ENCODE measurements at regions not wholly inside any gene's neighbourhood (a gene's known extent, or its start where the extent isn't known, plus 50 kb on each side); places are given as distances from the start of the nearest gene placed in this dataset.

GRCh38 chr14:66219886-66220285 lies 266.3 kb upstream of the CCDC196 start:
- TF ChIP-seq, protein P1, sequence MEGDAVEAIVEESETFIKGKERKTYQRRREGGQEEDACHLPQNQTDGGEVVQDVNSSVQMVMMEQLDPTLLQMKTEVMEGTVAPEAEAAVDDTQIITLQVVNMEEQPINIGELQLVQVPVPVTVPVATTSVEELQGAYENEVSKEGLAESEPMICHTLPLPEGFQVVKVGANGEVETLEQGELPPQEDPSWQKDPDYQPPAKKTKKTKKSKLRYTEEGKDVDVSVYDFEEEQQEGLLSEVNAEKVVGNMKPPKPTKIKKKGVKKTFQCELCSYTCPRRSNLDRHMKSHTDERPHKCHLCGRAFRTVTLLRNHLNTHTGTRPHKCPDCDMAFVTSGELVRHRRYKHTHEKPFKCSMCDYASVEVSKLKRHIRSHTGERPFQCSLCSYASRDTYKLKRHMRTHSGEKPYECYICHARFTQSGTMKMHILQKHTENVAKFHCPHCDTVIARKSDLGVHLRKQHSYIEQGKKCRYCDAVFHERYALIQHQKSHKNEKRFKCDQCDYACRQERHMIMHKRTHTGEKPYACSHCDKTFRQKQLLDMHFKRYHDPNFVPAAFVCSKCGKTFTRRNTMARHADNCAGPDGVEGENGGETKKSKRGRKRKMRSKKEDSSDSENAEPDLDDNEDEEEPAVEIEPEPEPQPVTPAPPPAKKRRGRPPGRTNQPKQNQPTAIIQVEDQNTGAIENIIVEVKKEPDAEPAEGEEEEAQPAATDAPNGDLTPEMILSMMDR (IDR thresholded peaks at IDR 0.05; ENCODE audit: insufficient read depth, low read length, poor library complexity, severe bottlenecking) = no peak
- TF ChIP-seq EZH2phosphoT487 (conservative IDR thresholded peaks at IDR 0.05; ENCODE audit: low read length) = no peak

All from SU-DHL-6 (cell line).